ENCODE measurements at regions not wholly inside any gene's neighbourhood (a gene's known extent, or its start where the extent isn't known, plus 50 kb on each side); places are given as distances from the start of the nearest gene placed in this dataset.

DNA sequence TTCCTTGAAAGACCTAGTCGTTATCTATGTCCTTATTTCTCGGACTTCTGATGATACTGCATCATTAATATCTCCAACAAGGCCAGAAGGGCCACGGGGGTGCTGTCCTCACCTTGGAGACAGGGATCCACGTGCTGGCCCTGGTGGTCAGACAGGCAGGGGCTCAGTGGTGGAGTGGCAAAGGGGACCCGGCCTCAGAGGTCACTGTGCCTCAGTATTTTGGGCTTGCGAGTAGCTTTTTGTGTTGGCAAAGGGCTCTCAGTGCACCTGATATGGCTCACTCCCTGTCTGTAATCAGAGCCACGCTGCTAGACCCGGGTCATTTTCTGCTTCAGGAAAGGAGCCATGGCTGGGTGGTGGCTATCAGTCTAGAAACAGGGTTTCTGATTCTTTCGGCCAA, 135.1 kb downstream of the GADD45G start:
- Histone ChIP-seq H4K91ac (replicated peaks; ENCODE audit: insufficient read length, low read length) (no peak overlapping the region), H3K56ac (replicated peaks; ENCODE audit: insufficient read length, low read depth, low read length) (no peak overlapping the region), H4K20me1 (replicated peaks in 1 of 2; ENCODE audit: control insufficient read depth in 1 of 2, insufficient read depth in 2 of 2, low read length in 2 of 2) (no peaks in the 10 kb centered on the region), H3K9me3 (ENCODE audit: insufficient read depth in 2 of 2, low read depth in 1 of 2, low read length in 1 of 2) (no peaks in the 10 kb centered on the region), H4K5ac (ENCODE audit: insufficient read length, low read depth, low read length) (no peak overlapping the region), H2BK20ac (ENCODE audit: low read length) (peak overlapping the region; percentile 41; the same call in 1 of the 2 replicates), H3K23ac (ENCODE audit: insufficient read length) (no peak overlapping the region), H3K18ac (ENCODE audit: extremely low read depth, low read length) (no peak overlapping the region; the same call in 1 of the 2 replicates), H3K36me3 (ENCODE audit: control insufficient read depth in 2 of 4, insufficient read depth in 4 of 4, low read length in 3 of 4) (no peaks in the 10 kb centered on the region), H2BK12ac (ENCODE audit: low read depth, low read length) (no peak overlapping the region), H3K14ac (ENCODE audit: insufficient read length) (no peak overlapping the region), H2BK5ac (ENCODE audit: low read depth, low read length) (no peak overlapping the region), H3K4ac (replicated peaks; ENCODE audit: insufficient read length, low read depth, low read length) (no peak overlapping the region), H2AK5ac (ENCODE audit: low read depth, low read length) (no peak overlapping the region), H3K9ac (replicated peaks in 1 of 4; ENCODE audit: extremely low read depth in 1 of 4, low read depth in 3 of 4, low read length in 3 of 4) (no peak overlapping the region), H3K4me3 (ENCODE audit: extremely low read depth in 1 of 4, insufficient read depth in 2 of 4, low read depth in 3 of 4, low read length in 4 of 4) (no peak overlapping the region), H3K23me2 (ENCODE audit: low read depth, low read length) (no peaks in the 10 kb centered on the region), H3K27ac (ENCODE audit: low read depth, low read length) (no peak overlapping the region), H3K4me2 (ENCODE audit: insufficient read depth in 1 of 2, low read depth in 2 of 2, low read length in 2 of 2) (no peak overlapping the region), H3K27me3 (replicated peaks in 1 of 4; ENCODE audit: control insufficient read depth in 3 of 4, extremely low read depth in 1 of 4, insufficient read depth in 3 of 4, low read length in 3 of 4) (no peaks in the 10 kb centered on the region), H2AFZ (ENCODE audit: low read length) (no peak overlapping the region), H2BK120ac (replicated peaks; ENCODE audit: low read depth, low read length) (no peak overlapping the region), H2BK15ac (ENCODE audit: low read length) (no peak overlapping the region), H4K8ac (ENCODE audit: extremely low read depth, insufficient read depth, low read length) (no peak overlapping the region), H3K79me2 (ENCODE audit: control insufficient read depth in 1 of 2, insufficient read depth in 2 of 2, low read length in 2 of 2) (no peaks in the 10 kb centered on the region), H3K4me1 (replicated peaks in 1 of 4; ENCODE audit: control insufficient read depth in 3 of 4, insufficient read depth in 4 of 4, low read length in 3 of 4) (peaks cover 0 to 13% (median under 1%) of the 10 kb centered on the region in 4 experiments; a peak in 6 of 7 replicates), H3K79me1 (ENCODE audit: low read depth, low read length) (no peaks in the 10 kb centered on the region)
- 92% methylated on average over 9 of the region's 9 CpGs; no CpG with 5 or more reads in 1 of the 2 experiments for WGBS, 2 experiments (ENCODE audit: extremely low coverage in 1 of 2, insufficient coverage in 1 of 2, insufficient read length in 1 of 2, insufficient replicate concordance in 2 of 2, low coverage in 1 of 2, low lambda C conversion rate in 2 of 2, missing lambda C conversion rate in 1 of 2)
- FAIRE-seq (no peak), DNase-seq (ENCODE audit: low read depth in 1 of 2, low spot score in 2 of 2) (no peak)
- POLR2A ChIA-PET (ENCODE audit: partially characterized antibody) = interaction anchor here (0.8 kb wide), 1 partner anchor 135 kb away, joined by 3 read pairs; the partner anchor contains the start of gene GADD45G
- CTCF ChIA-PET (ENCODE audit: partially characterized antibody) = interaction anchor here (0.8 to 4.7 kb wide), 8 partner anchors 10 to 360 kb away, joined by 3 to 37 read pairs (median 3); partner anchors contain the start of gene GADD45G
- TF ChIP-seq EGR1 (IDR thresholded peaks at IDR 0.05; ENCODE audit: borderline replicate concordance, low read depth, low read length) = no peak
- TF ChIP-seq YY1 (IDR thresholded peaks at IDR 0.05; ENCODE audit: low read depth, low read length) = no peak
- no peak for TF ChIP-seq TAF1 (IDR thresholded peaks at IDR 0.05; ENCODE audit: low read depth, low read length)
- no peak for TF ChIP-seq RNF2 (IDR thresholded peaks at IDR 0.05; ENCODE audit: borderline replicate concordance, low read depth, low read length, missing control alignments, poor library complexity, severe bottlenecking)
- TF ChIP-seq ASH2L (IDR thresholded peaks at IDR 0.05; ENCODE audit: low read length) = no peak
- TF ChIP-seq, protein P1, sequence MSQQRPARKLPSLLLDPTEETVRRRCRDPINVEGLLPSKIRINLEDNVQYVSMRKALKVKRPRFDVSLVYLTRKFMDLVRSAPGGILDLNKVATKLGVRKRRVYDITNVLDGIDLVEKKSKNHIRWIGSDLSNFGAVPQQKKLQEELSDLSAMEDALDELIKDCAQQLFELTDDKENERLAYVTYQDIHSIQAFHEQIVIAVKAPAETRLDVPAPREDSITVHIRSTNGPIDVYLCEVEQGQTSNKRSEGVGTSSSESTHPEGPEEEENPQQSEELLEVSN (IDR thresholded peaks at IDR 0.05) = no peak
- TF ChIP-seq POLR2A (IDR thresholded peaks at IDR 0.05; ENCODE audit: control extremely low read depth in 1 of 2, low read depth in 2 of 2, low read length in 2 of 2) = no peak
- no peak for TF ChIP-seq TAF7 (optimal IDR thresholded peaks at IDR 0.05; ENCODE audit: borderline replicate concordance, low read depth, low read length)
- TF ChIP-seq CHD1 (IDR thresholded peaks at IDR 0.05; ENCODE audit: low read depth, low read length) = no peak
- no peak for TF ChIP-seq EP300 (IDR thresholded peaks at IDR 0.05; ENCODE audit: borderline replicate concordance in 1 of 2, low read depth in 2 of 2, low read length in 2 of 2)
- no peak for TF ChIP-seq POU5F1 (IDR thresholded peaks at IDR 0.05; ENCODE audit: low read depth, low read length)
- no peak for TF ChIP-seq JUND (IDR thresholded peaks at IDR 0.05; ENCODE audit: low read length)
- TF ChIP-seq, protein P2, sequence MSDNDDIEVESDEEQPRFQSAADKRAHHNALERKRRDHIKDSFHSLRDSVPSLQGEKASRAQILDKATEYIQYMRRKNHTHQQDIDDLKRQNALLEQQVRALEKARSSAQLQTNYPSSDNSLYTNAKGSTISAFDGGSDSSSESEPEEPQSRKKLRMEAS (IDR thresholded peaks at IDR 0.05) = no peak

All from H1 (cell line).